ENCODE measurements at regions not wholly inside any gene's neighbourhood (a gene's known extent, or its start where the extent isn't known, plus 50 kb on each side); places are given as distances from the start of the nearest gene placed in this dataset.

- no peak for DNase-seq (ENCODE audit: low spot score)
These were observed 230.7 kb upstream of the RBMS3 start for GRCh38 chr3:29050155-29050554.

- peak; percentile 41 for DNase-seq (ENCODE audit: low spot score)
These were observed 223.5 kb upstream of the RBMS3 start for GRCh38 chr3:29057326-29057725.

GRCh38 chr3:29064085-29064484, 216.8 kb upstream of the RBMS3 start:
- no peak for DNase-seq (ENCODE audit: low spot score)

- DNase-seq (ENCODE audit: low spot score), result peak; percentile 72
These were observed 215.6 kb upstream of the RBMS3 start for GRCh38 chr3:29065211-29065785.

- no peak for DNase-seq (ENCODE audit: low spot score)
These were observed 213.9 kb upstream of the RBMS3 start for GRCh38 chr3:29067007-29067406.

GRCh38 chr3:29070959-29071634, 209.8 kb upstream of the RBMS3 start:
- no peak for DNase-seq (ENCODE audit: low spot score)

- no peak for DNase-seq (ENCODE audit: low spot score)
These were observed 208.3 kb upstream of the RBMS3 start for GRCh38 chr3:29072611-29073010.

- no peak for DNase-seq (ENCODE audit: low spot score)
These were observed 203.5 kb upstream of the RBMS3 start for GRCh38 chr3:29077356-29077755.

- DNase-seq (ENCODE audit: low spot score), result no peak
These were observed 201.5 kb upstream of the RBMS3 start for GRCh38 chr3:29079358-29079757.

GRCh38 chr3:29080967-29081366, 199.9 kb upstream of the RBMS3 start:
- no peak for DNase-seq (ENCODE audit: low spot score)

GRCh38 chr3:29083081-29083480, 197.8 kb upstream of the RBMS3 start:
- DNase-seq (ENCODE audit: low spot score), result no peak

GRCh38 chr3:29083676-29084075, 197.2 kb upstream of the RBMS3 start:
- no peak for DNase-seq (ENCODE audit: low spot score)

GRCh38 chr3:29088579-29088978, 192.3 kb upstream of the RBMS3 start:
- no peak for DNase-seq (ENCODE audit: low spot score)

- no peak for DNase-seq (ENCODE audit: low spot score)
These were observed 189.8 kb upstream of the RBMS3 start for GRCh38 chr3:29090912-29091597.

GRCh38 chr3:29091599-29092189, 189.2 kb upstream of the RBMS3 start:
- no peak for DNase-seq (ENCODE audit: low spot score)

GRCh38 chr3:29092348-29092747, 188.5 kb upstream of the RBMS3 start:
- DNase-seq (ENCODE audit: low spot score), result no peak

- DNase-seq (ENCODE audit: low spot score), result no peak
These were observed 181.6 kb upstream of the RBMS3 start for GRCh38 chr3:29099296-29099695.

- no peak for DNase-seq (ENCODE audit: low spot score)
These were observed 181.1 kb upstream of the RBMS3 start for GRCh38 chr3:29099775-29100174.

GRCh38 chr3:29100292-29100691, 180.6 kb upstream of the RBMS3 start:
- no peak for DNase-seq (ENCODE audit: low spot score)

- no peak for DNase-seq (ENCODE audit: low spot score)
These were observed 152.9 kb upstream of the RBMS3 start for GRCh38 chr3:29128001-29128400.

GRCh38 chr3:29137601-29138000, 143.3 kb upstream of the RBMS3 start:
- no peak for DNase-seq (ENCODE audit: low spot score)

GRCh38 chr3:29138171-29138570, 142.7 kb upstream of the RBMS3 start:
- no peak for DNase-seq (ENCODE audit: low spot score)

GRCh38 chr3:29140666-29141065, 140.2 kb upstream of the RBMS3 start:
- DNase-seq (ENCODE audit: low spot score), result no peak
